8988T (cell line): ENCODE measurements at regions not wholly inside any gene's neighbourhood (a gene's known extent, or its start where the extent isn't known, plus 50 kb on each side); places are given as distances from the start of the nearest gene placed in this dataset.
"Not testable (repeated sequence)": the region's sequence is repeated elsewhere in the genome, so short reads cannot be mapped to it uniquely, and the experiment has no call there.

Source experiments
- DNase-seq: peaks from one replicate; pipeline ENCODE4 v3.0.0; 2011

GRCh38 chr2:4144731-4145130, 441.4 kb downstream of the DCDC2C start:
- no peak for DNase-seq

GRCh38 chr2:4151521-4151920, 448.1 kb downstream of the DCDC2C start:
- no peak for DNase-seq

DNA sequence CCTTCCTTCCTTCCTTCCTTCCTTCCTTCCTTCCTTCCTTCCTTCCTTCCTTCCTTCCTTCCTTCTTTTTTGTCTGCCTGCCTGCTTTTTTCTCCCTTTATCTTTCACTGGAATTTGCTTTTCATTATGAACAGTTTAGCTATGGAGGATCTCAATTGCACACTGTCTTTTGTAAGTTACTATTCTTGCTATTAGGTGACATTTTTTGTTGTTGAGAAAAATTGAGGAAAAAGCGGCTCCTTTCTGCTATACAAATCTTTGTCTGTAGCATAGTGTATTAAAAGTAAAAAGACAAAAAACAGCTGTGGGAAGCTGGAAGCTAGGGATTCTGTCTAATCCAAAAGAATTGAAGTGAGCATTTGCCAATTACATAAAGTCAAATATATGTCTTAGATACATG, 448.7 kb downstream of the DCDC2C start:
- no peak for DNase-seq

GRCh38 chr2:4168834-4169233, 465.5 kb downstream of the DCDC2C start:
- DNase-seq: no peak

DNA sequence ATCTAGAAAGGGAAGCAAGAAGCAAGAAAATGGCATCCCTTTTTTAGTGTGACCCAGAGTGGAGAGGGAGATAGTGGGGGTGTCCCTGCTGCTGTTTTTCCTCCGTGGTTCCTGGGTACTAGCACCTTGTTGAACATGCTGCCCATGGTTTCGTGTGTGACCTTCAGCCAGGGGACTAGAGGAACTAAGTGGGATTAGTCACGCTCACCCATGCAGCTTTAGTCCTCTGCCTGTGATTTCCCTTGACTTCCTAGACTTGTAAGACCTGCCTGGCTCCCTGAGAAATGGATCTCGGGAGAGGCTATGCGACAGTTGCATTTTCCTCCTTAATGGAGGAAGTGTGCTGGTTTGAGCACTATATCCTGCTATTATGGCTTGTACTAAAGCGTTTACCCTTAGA, 471.4 kb downstream of the DCDC2C start:
- no peak for DNase-seq

- DNase-seq: no peak
Observed at GRCh38 chr2:4175343-4175742, 472.0 kb downstream of the DCDC2C start.

DNA sequence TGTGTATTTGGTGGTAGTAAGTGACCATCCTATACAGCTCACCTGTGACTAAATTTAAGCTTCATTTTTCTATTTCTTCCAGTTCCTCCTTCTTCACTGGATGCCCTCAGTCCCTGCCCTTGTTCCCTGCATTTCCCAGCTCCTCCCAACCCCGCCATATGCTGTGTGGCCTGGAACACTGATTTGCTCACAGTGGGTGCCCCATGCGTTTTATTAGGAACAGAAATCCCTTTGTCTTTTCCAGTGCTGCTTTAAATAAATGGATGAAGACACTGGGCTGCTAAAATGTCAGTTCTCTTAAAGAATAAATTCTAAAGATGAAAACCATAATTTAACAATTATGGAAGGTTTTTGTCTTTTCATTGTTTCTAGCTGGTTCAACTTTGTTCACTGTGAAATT, 477.3 kb downstream of the DCDC2C start:
- no peak for DNase-seq

GRCh38 chr2:4181062-4181461, 477.7 kb downstream of the DCDC2C start:
- no peak for DNase-seq

GRCh38 chr2:4188561-4188960, 485.2 kb downstream of the DCDC2C start:
- DNase-seq: no peak

- DNase-seq: no peak
Observed at GRCh38 chr2:4190548-4190947, 487.2 kb downstream of the DCDC2C start.

GRCh38 chr2:4192119-4192518, 488.7 kb downstream of the DCDC2C start:
- no peak for DNase-seq

- DNase-seq: no peak
Observed at GRCh38 chr2:4214444-4215205, 511.2 kb downstream of the DCDC2C start.

- no peak for DNase-seq
Observed at GRCh38 chr2:4217737-4218136, 514.4 kb downstream of the DCDC2C start.

DNA sequence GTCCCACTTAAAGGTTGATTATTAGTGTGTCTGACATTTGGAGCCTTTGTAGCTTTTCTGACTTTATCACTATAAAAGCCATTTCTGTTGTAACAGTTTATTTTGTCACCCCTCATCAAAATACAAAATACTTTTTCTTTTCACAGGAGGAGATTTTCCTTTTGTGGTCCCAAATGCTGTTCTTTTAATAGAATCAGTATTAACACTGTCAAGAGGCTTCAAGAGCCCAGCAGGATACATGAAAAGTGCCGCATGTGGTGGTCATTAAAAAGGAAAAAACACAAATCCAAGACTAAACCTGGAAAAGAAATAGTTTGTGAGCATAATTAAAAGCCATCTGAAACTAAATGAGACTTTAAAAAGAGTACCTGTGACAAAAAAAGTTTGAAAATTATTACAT, 515.7 kb downstream of the DCDC2C start:
- no peak for DNase-seq

DNA sequence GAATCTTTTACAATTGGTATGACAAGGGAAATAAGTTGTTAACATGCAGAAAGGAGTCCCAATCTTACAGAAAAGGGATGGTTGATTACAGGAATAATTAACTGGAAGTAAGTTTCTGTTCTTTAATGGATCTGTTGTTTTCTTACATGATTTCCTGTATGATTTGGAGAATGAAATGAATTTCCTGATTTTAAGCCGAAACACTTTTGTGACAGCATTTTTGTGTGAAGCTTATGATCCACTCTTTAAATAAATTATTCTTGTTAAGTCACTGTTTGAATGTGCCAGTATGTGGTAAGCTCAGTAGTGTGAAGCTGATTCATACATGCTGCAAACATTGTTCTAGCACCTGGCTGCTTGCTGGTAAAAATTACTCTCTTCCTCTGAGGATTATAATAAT, 516.2 kb downstream of the DCDC2C start:
- DNase-seq: no peak

- no peak for DNase-seq
Observed at GRCh38 chr2:4221434-4221833, 518.1 kb downstream of the DCDC2C start.

DNA sequence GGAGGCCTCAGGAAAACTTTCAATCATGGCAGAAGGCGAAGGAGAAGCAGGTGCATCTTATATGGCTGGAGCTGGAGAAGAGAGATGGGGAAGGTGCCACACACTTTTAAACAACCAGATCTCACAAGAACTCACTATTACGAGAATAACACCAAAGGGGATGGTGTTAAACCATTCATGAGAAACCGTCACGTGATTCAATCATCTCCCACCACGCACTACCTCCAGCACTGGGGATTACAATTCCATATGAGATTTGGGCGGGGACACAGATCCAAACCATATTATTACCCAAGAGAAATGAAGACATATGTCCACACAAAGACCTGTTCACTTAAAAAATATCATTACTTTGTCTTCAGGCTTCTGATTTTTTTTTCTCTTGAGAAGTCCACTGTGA, 518.5 kb downstream of the DCDC2C start:
- DNase-seq: no peak

- DNase-seq: not testable (repeated sequence)
Observed at GRCh38 chr2:4244422-4244821, 541.0 kb downstream of the DCDC2C start.

DNA sequence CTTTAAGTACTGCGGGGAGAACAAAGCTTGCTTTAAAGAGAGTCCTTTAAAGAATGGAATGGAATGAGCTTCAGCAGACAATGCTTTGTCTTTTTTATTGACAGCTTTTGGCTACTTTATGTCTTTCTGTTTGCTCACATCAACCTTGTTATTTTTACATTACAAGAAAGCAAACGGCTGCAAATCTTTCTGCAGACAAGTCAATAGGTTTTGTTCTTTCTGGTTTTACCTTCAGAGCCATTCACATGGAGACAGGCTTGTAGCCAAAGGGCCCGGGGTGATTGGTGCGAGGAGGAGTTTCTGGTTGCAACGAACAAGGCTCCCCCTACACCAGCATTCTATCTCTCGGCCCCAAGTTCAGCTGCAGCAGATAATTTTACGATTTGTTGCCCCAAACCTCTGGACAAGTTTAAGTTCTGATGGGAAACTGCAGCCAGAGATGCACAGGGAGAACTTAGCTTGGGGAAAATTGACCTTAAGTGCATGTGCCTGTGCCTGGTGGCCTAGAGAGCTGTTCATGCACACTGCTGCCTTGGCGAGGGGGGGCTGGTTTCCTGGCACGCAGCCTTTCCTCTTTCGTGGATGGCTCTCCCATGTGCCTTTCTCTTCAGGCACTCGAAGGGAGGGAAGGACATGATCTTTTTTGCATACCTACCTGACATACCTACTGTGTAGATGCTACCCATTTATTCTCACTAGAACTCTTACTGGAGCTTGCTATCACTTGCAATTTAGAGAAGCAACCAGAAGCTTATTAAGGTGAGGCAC, 543.2 kb downstream of the DCDC2C start:
- DNase-seq: no peak

- DNase-seq: no peak
Observed at GRCh38 chr2:4247791-4248190, 544.4 kb downstream of the DCDC2C start.

- DNase-seq: no peak
Observed at GRCh38 chr2:4255491-4255890, 552.1 kb downstream of the DCDC2C start.

DNA sequence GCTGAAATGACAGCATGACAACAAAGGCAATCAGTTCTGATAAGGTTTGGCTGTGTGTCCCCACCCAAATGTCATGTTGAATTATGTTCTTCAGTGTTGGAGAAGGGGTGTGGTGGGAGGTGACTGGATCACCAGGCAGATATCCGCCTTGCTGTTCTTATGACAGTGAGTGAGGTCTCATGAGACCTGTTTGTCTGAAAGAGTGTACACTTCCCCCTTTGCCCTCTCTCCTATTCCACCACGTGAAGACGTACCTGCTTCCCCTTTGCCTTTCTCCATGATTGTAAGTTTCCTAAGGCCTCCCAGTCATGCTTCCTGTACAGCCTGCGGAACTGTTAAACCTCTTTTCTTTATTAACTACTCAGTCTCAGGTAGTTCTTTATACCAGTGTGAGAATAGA, 553.0 kb downstream of the DCDC2C start:
- no peak for DNase-seq

DNA sequence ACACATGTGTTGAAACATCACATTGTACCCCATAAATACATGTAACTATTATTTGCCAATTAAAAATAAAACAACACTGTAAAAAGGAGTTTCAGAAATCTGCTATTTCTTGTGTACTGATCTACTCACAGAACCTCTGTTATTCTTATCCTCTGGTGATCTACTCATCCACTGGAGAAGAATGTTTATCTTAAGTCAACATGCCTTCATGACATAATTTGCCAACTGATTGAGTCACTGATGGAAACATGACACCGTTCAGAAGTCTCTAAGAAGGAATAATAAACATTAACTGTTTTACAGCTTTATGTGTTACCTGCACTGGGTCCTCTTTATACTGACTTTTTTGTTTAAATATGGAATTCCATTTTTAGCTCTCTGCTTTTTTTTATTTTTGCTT, 555.2 kb downstream of the DCDC2C start:
- DNase-seq: no peak

GRCh38 chr2:4265936-4266335, 562.6 kb downstream of the DCDC2C start:
- no peak for DNase-seq

- DNase-seq: no peak
Observed at GRCh38 chr2:4269885-4270284, 566.5 kb downstream of the DCDC2C start.
